Stomach (tissue), 8 donors: ENCODE measurements at regions not wholly inside any gene's neighbourhood (a gene's known extent, or its start where the extent isn't known, plus 50 kb on each side); places are given as distances from the start of the nearest gene placed in this dataset.

Source experiments
- DNase-seq, 2 donors: peaks; one replicate each; pipeline versions ENCODE4 v3.0.0 to v3.0.0-alpha.2; 2013 to 2019
- H3K27ac ChIP-seq, 5 donors: fragments of 200-600 bp in 4 of 5; sonication (generic) in 4 of 5; one replicate each; pipeline ENCODE4 v1.5.1; 2013 to 2019; ENCODE audit warnings: mild to moderate bottlenecking in 1 of 5, moderate library complexity in 1 of 5
- H3K27me3 ChIP-seq, 3 donors: fragments of 200-600 bp; sonication (generic); one replicate each; pipeline ENCODE4 v1.5.1; 2017 to 2019; ENCODE audit warnings: mixed run types in 1 of 3
- H3K36me3 ChIP-seq, 4 donors: fragments of 200-600 bp; sonication (generic); 1 replicate in 3 of 4; 2 replicates in 1 of 4; pipeline ENCODE4 v1.5.1; 2016 to 2019
- H3K4me1 ChIP-seq, 4 donors: fragments of 200-600 bp; sonication (generic); one replicate each; pipeline ENCODE4 v1.5.1; 2016 to 2019
- H3K4me3 ChIP-seq, 4 donors: fragments of 200-600 bp; sonication (generic) in 3 of 4; one replicate each; pipeline ENCODE4 v1.5.1; 2016 to 2019; ENCODE audit warnings: mild to moderate bottlenecking in 1 of 4
- H3K9me3 ChIP-seq, 4 donors: fragments of 200-600 bp; sonication (generic); one replicate each; pipeline ENCODE4 v1.5.1; 2016 to 2019
- CTCF ChIP-seq, 7 experiments: fragments of 450-650 bp in 4 of 7; fragments of 200-600 bp in 3 of 7; sonication (generic) in 3 of 7; IDR thresholded peaks; one replicate each; pipeline ENCODE4 v1.5.1; 2016 to 2019; ENCODE audit warnings: antibody characterized with exemption in 7 of 7, control low read depth in 2 of 7, mild to moderate bottlenecking in 1 of 7
- EP300 ChIP-seq: sonication (generic); formaldehyde crosslinking; IDR thresholded peaks from one replicate; pipeline ENCODE4 v1.6.1; 2017; ENCODE audit warnings: antibody characterized with exemption
- POLR2A ChIP-seq, 4 donors: fragments of 450-650 bp; IDR thresholded peaks; one replicate each; pipeline ENCODE4 v1.6.1; 2016; ENCODE audit warnings: antibody characterized with exemption in 4 of 4, control low read depth in 2 of 4, mild to moderate bottlenecking in 1 of 4, moderate library complexity in 1 of 4
- POLR2AphosphoS5 ChIP-seq, 3 donors: sonication (generic); formaldehyde crosslinking; IDR thresholded peaks; one replicate each; pipeline ENCODE4 v1.6.1; 2016; ENCODE audit warnings: antibody characterized with exemption in 3 of 3
- WGBS, 5 donors: extraction: QIAGEN DNeasy Blood & Tissue Kit in 3 of 5; methylation state at CpG; one replicate each; pipeline versions ENCODE4 v1.1.5 to v1.1.7; 2013 to 2018; 5-methylcytosine and 5-hydroxymethylcytosine counted together
- intact Hi-C: fragments of 100-400 bp; cut with DNase I; formaldehyde crosslinking; loops from one replicate; pipeline ENCODE4 v1.15.1; 2023; ENCODE audit warnings: low total_unique reads
- donor health status: healthy with polysubstance abuse.
- donor health status: Bipolar disorder and iron deficiency.
- donor health status: healthy.

DNA sequence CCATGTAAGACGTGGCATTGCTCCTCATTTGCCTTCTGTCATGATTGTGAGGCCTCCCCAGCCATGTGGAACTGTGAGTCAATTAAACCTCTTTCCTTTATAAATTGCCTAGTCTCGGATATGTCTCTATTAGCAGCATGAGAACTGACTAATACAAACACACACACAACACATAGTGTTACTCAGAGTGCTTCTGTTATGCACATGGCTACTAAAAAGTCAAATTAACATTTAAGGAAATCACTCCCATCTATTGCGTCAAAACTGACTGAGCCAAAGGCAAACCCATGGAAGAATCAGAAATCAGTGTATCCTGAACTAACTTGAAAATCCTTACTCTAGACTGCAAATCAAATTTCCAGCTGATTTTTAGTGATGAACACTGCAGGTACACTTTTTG lies 209.2 kb downstream of the RBM26 start:
- no peak for DNase-seq
- no peaks in the 10 kb centered on the region for H3K27me3 ChIP-seq
- H3K9me3 ChIP-seq: no peaks in the 10 kb centered on the region
- 77 to 92% (median 88%) methylated on average over 3 of the region's 3 CpGs for WGBS, 5 donors
- H3K4me1 ChIP-seq: no peaks in the 10 kb centered on the region
- TF ChIP-seq POLR2AphosphoS5 (IDR thresholded peaks at IDR 0.05) (no peak), EP300 (no peak), CTCF (IDR thresholded peaks at IDR 0.05) (no peak), POLR2A (IDR thresholded peaks at IDR 0.05) (no peak)
- no peak overlapping the region for H3K27ac ChIP-seq
- H3K4me3 ChIP-seq: no peak overlapping the region
- intact Hi-C loops: no loop called here
- no peaks in the 10 kb centered on the region for H3K36me3 ChIP-seq

DNA sequence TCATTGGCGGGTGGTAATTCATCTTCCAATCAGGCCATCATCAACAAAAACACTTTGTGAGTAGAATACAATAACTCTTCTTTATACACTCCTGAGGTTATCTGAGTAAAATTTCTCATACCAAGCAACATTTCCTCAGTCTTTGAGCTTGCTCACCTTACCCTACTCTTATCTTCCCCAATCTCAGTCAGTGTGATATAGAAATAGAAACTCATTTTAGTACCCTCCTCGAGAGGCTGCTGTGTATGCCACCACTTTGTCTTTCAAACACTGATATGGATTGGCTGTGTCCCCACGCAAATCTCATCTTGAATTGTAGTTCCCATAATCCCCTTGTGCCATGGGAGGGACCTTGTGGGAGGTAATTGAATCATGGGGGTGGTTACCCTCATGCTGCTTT lies 209.7 kb downstream of the RBM26 start:
- no peak for DNase-seq
- Histone ChIP-seq H3K9me3 (no peaks in the 10 kb centered on the region), H3K27ac (no peak overlapping the region), H3K36me3 (no peaks in the 10 kb centered on the region), H3K4me1 (no peaks in the 10 kb centered on the region), H3K4me3 (no peak overlapping the region), H3K27me3 (no peaks in the 10 kb centered on the region)
- TF ChIP-seq POLR2AphosphoS5 (IDR thresholded peaks at IDR 0.05): no peak
- 78 to 87% (median 85%) methylated on average over 3 of the region's 3 CpGs for WGBS, 5 donors
- intact Hi-C loops: no loop called here

- no peak for DNase-seq
- WGBS, 5 donors: 86 to 93% (median 87%) methylated on average over 2 of the region's 2 CpGs
- Histone ChIP-seq H3K36me3 (no peaks in the 10 kb centered on the region), H3K9me3 (no peaks in the 10 kb centered on the region), H3K4me3 (no peak overlapping the region), H3K27me3 (no peaks in the 10 kb centered on the region), H3K27ac (no peak overlapping the region), H3K4me1 (no peaks in the 10 kb centered on the region)
- TF ChIP-seq EP300: no peak
- intact Hi-C loops: no loop called here
These were observed 211.3 kb downstream of the RBM26 start for GRCh38 chr13:79194727-79195126.

DNA sequence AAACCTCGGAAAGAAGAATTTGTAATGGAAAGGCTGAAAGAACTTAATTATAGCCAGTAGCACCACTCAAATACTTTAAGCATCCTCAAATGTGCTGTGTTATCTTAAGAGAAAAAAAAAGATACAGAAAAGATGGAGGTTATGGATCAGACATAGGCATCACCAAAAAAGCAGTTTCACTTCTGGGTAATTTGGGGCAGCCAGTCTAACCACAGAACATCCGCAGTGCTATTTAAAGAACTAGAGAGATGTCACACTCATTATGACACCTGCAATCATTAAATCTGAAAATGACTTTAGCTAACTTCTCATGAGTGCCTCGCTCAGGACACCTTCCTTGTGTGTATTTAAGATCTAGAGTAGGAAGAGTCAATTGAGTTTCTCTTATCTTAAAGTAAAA lies 211.8 kb downstream of the RBM26 start:
- no peaks in the 10 kb centered on the region for H3K9me3 ChIP-seq
- H3K4me3 ChIP-seq: no peak overlapping the region
- no peaks in the 10 kb centered on the region for H3K4me1 ChIP-seq
- intact Hi-C loops: no loop called here
- DNase-seq: peak in 1 of 2 donors; percentile 34
- H3K27me3 ChIP-seq: no peaks in the 10 kb centered on the region
- no peak overlapping the region for H3K27ac ChIP-seq
- TF ChIP-seq POLR2AphosphoS5 (IDR thresholded peaks at IDR 0.05) (no peak), POLR2A (IDR thresholded peaks at IDR 0.05) (no peak), CTCF (IDR thresholded peaks at IDR 0.05) (no peak), EP300 (no peak)
- no peaks in the 10 kb centered on the region for H3K36me3 ChIP-seq
- WGBS, 5 donors: 67 to 79% (median 69%) methylated on average over 3 of the region's 3 CpGs

GRCh38 chr13:79191501-79191900 lies 214.6 kb downstream of the RBM26 start:
- no peak overlapping the region for H3K4me3 ChIP-seq
- H3K27me3 ChIP-seq: no peaks in the 10 kb centered on the region
- no peak for DNase-seq
- intact Hi-C loops: no loop called here
- no peaks in the 10 kb centered on the region for H3K9me3 ChIP-seq
- H3K4me1 ChIP-seq: no peaks in the 10 kb centered on the region
- no peaks in the 10 kb centered on the region for H3K36me3 ChIP-seq
- TF ChIP-seq POLR2AphosphoS5 (IDR thresholded peaks at IDR 0.05): no peak
- no peak for TF ChIP-seq POLR2A (IDR thresholded peaks at IDR 0.05)
- no peak for TF ChIP-seq CTCF (IDR thresholded peaks at IDR 0.05)
- TF ChIP-seq EP300: no peak
- no peak overlapping the region for H3K27ac ChIP-seq

DNA sequence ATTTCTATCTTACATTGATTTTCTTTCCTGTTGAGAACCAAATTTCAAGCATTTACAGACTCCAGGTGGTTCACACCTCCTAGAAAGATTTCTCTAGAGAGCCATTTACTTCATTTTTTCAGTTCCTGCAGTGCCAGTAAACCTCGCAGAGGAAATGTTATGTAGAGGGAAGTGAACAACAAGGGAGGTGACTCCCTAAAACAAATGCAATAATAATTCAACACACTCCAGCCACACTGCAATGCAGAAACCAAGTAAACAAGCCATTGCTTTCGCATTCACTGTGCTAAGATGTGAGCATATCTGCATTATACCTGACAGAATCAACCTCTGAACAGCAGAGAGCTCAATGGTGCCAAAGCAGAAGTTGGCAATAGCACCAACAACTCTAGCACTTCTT lies 215.1 kb downstream of the RBM26 start:
- H3K4me3 ChIP-seq: no peak overlapping the region
- H3K36me3 ChIP-seq: no peaks in the 10 kb centered on the region
- DNase-seq: no peak
- no peaks in the 10 kb centered on the region for H3K27me3 ChIP-seq
- no peak overlapping the region for H3K27ac ChIP-seq
- no peaks in the 10 kb centered on the region for H3K9me3 ChIP-seq
- no peak for TF ChIP-seq EP300
- no peak for TF ChIP-seq CTCF (IDR thresholded peaks at IDR 0.05)
- TF ChIP-seq POLR2A (IDR thresholded peaks at IDR 0.05): no peak
- TF ChIP-seq POLR2AphosphoS5 (IDR thresholded peaks at IDR 0.05): no peak
- WGBS, 5 donors: 38 to 73% (median 59%) methylated on average over 2 of the region's 2 CpGs
- no peaks in the 10 kb centered on the region for H3K4me1 ChIP-seq
- intact Hi-C loops: no loop called here
